K562 (cell line): ENCODE measurements at regions not wholly inside any gene's neighbourhood (a gene's known extent, or its start where the extent isn't known, plus 50 kb on each side); places are given as distances from the start of the nearest gene placed in this dataset.

Experiments used
- ATAC-seq: fragments of 200-7000 bp; cut with Tn5 transposase; 3 replicates; pipeline ENCODE4 v1.9.1; 2020; ENCODE audit warnings: moderate library complexity
- BruUV-seq: library from RNA; stranded (reverse); fragments of 400-500 nt; replicated peaks from 2 replicates; lab custom pipeline; 2021; lab: Mats Ljungman, UMichigan
- CTCF ChIA-PET: fragments of 300-600 bp; formaldehyde crosslinking; extraction: SDS; loops from one replicate; lab custom pipeline; 2021; ENCODE audit warnings: low intra/inter-chr PET ratio; lab: Yijun Ruan, JAX
- POLR2A ChIA-PET: fragments of 300-600, 350-650 bp; sonication (Branson Sonifier 250); formaldehyde crosslinking; extraction: SDS; loops from one replicate; lab custom pipeline; 2021; ENCODE audit warnings: antibody characterized with exemption, inconsistent platforms; lab: Yijun Ruan, JAX
- DNase-seq, 4 experiments: peaks; one replicate each; pipeline versions ENCODE4 v3.0.0 to v3.0.0-alpha.2; 2011 to 2018; ENCODE audit warnings: low spot score in 3 of 4, mixed read lengths in 3 of 4; ENCODE audit errors: extremely low read depth in 1 of 4
- FAIRE-seq: peaks from 2 replicates; lab custom pipeline; 2011; peaks lifted over from hg19 to GRCh38; lab: Jason Lieb, UNC
- H2AFZ ChIP-seq: 2 replicates; pipeline ENCODE4 v1.6.0; 2011; ENCODE audit warnings: low read depth, low read length, control low read depth, inconsistent platforms
- H3K27ac ChIP-seq: fragments of 200-600 bp; 3 replicates; pipeline ENCODE4 v1.8.0; 2011; ENCODE audit warnings: low read depth, mild to moderate bottlenecking, control low read depth, inconsistent platforms, low read length, moderate library complexity, mixed read lengths; ENCODE audit errors: extremely low read depth
- H3K27me3 ChIP-seq, 2 experiments: fragments of 300-600 bp in 1 of 2; 2 replicates in 1 of 2; 3 replicates in 1 of 2; pipeline versions ENCODE4 v1.6.0 to v1.8.0; 2011; ENCODE audit warnings: inconsistent platforms in 2 of 2, low read length in 2 of 2, mild to moderate bottlenecking in 1 of 2, mixed read lengths in 1 of 2, moderate library complexity in 1 of 2; ENCODE audit not compliant: control insufficient read depth in 2 of 2, insufficient read depth in 2 of 2
- H3K36me3 ChIP-seq: fragments of 300-600 bp; 3 replicates; pipeline ENCODE4 v1.8.0; 2011; ENCODE audit warnings: mild to moderate bottlenecking, low read length, inconsistent platforms; ENCODE audit not compliant: control insufficient read depth, insufficient read depth
- H3K4me1 ChIP-seq, 2 experiments: fragments of 200-600 bp in 1 of 2; replicated peaks in 1 of 2; 2 replicates in 1 of 2; 3 replicates in 1 of 2; pipeline versions ENCODE4 v1.5.1 to v1.8.0; 2011; ENCODE audit warnings: inconsistent platforms in 2 of 2, low read length in 2 of 2, mild to moderate bottlenecking in 1 of 2, mixed read lengths in 1 of 2, moderate library complexity in 1 of 2; ENCODE audit not compliant: control insufficient read depth in 2 of 2, insufficient read depth in 2 of 2
- H3K4me2 ChIP-seq: 2 replicates; pipeline ENCODE4 v1.6.1; 2011; ENCODE audit warnings: low read length, control low read depth, inconsistent platforms, mixed read lengths; ENCODE audit not compliant: insufficient read depth
- H3K4me3 ChIP-seq: fragments of 200-600 bp; sonication (generic), shearing (Covaris generic); 2 replicates; pipeline ENCODE4 v1.5.1; 2016; ENCODE audit warnings: control low read depth, inconsistent platforms
- H3K79me2 ChIP-seq: fragments of 200-600 bp; 3 replicates; pipeline ENCODE4 v1.8.0; 2011; ENCODE audit warnings: low read length, inconsistent platforms; ENCODE audit not compliant: control insufficient read depth, insufficient read depth
- H3K9ac ChIP-seq, 2 experiments: 2 replicates each; pipeline versions ENCODE4 v1.6.0 to v1.6.1; 2011; ENCODE audit warnings: low read depth in 2 of 2, low read length in 2 of 2, control low read depth in 1 of 2, inconsistent platforms in 1 of 2, mild to moderate bottlenecking in 1 of 2, mixed read lengths in 1 of 2; ENCODE audit not compliant: insufficient read depth in 1 of 2
- H3K9me1 ChIP-seq: one replicate; pipeline ENCODE4 v1.6.0; 2011; ENCODE audit warnings: inconsistent platforms, mild to moderate bottlenecking, low read length, moderate library complexity; ENCODE audit not compliant: control insufficient read depth, insufficient read depth
- H3K9me3 ChIP-seq: replicated peaks from 2 replicates; pipeline ENCODE4 v1.5.1; 2011; ENCODE audit warnings: low read depth, low read length, inconsistent platforms; ENCODE audit not compliant: control insufficient read depth, insufficient read depth
- H4K20me1 ChIP-seq: replicated peaks from 2 replicates; pipeline ENCODE4 v1.6.1; 2011; ENCODE audit warnings: low read length, inconsistent platforms, mixed read lengths; ENCODE audit not compliant: control insufficient read depth, insufficient read depth
- CCAR2 ChIP-seq: fragments of 200-400 bp; formaldehyde crosslinking; IDR thresholded peaks from 2 replicates; pipeline ENCODE4 v1.6.1; 2017; ENCODE audit warnings: mild to moderate bottlenecking, low read depth, low read length
- FOXK1 ChIP-seq: sonication (generic); formaldehyde crosslinking; IDR thresholded peaks from 2 replicates; pipeline ENCODE4 v1.8.0; 2022; ENCODE audit warnings: missing genetic modification reagents, mild to moderate bottlenecking, borderline replicate concordance
- HDAC8 ChIP-seq: fragments of 450-650 bp; IDR thresholded peaks from 2 replicates; pipeline ENCODE4 v1.6.1; 2016; ENCODE audit warnings: mild to moderate bottlenecking, missing genetic modification characterization, moderate library complexity, missing compliant biosample characterization
- MTA2 ChIP-seq: fragments of 450-650 bp; IDR thresholded peaks from 2 replicates; pipeline ENCODE4 v1.6.1; 2016; ENCODE audit warnings: low read depth
- NFXL1 ChIP-seq: fragments of 450-650 bp; formaldehyde crosslinking; IDR thresholded peaks from 2 replicates; pipeline ENCODE4 v1.4.0; 2021; ENCODE audit warnings: mild to moderate bottlenecking
- NRF1 ChIP-seq, 2 experiments: fragments of 450-650 bp; IDR thresholded peaks in 1 of 2; conservative IDR thresholded peaks in 1 of 2; 2 replicates each; pipeline ENCODE4 v1.6.1; 2014; ENCODE audit warnings: mild to moderate bottlenecking in 2 of 2
- POLR2AphosphoS5 ChIP-seq: IDR thresholded peaks from 2 replicates; pipeline ENCODE4 v1.6.1; 2011; ENCODE audit warnings: mild to moderate bottlenecking, low read depth, low read length, moderate library complexity; ENCODE audit not compliant: control insufficient read depth, insufficient read depth
- SNIP1 ChIP-seq: fragments of 450-650 bp; IDR thresholded peaks from 2 replicates; pipeline ENCODE4 v1.7.1; 2017; ENCODE audit warnings: low read depth, mild to moderate bottlenecking
- TEAD4 ChIP-seq, 2 experiments: sonication (generic) in 1 of 2; formaldehyde crosslinking in 1 of 2; IDR thresholded peaks; 2 replicates each; pipeline versions ENCODE4 v1.6.1 to v1.8.0; 2012 to 2022; ENCODE audit warnings: borderline replicate concordance in 1 of 2, inconsistent platforms in 1 of 2, low read length in 1 of 2, mild to moderate bottlenecking in 1 of 2, missing genetic modification reagents in 1 of 2
- ZNF785 ChIP-seq: fragments of 250-450 bp; sonication (Bioruptor Pico); IDR thresholded peaks from 2 replicates; pipeline ENCODE4 v1.4.0; 2020; ENCODE audit warnings: mild to moderate bottlenecking
- ZSCAN32 ChIP-seq: fragments of 450-650 bp; formaldehyde crosslinking; IDR thresholded peaks from 2 replicates; pipeline ENCODE4 v1.4.0; 2020; ENCODE audit warnings: mild to moderate bottlenecking, moderate library complexity
- WGBS: fragments of 100-300 bp; shearing (Covaris generic); methylation state at CpG from one replicate; pipeline ENCODE4 v1.1.6; 2016; ENCODE audit warnings: low coverage, mixed read lengths; ENCODE audit not compliant: insufficient coverage; ENCODE audit errors: missing lambda C conversion rate; 5-methylcytosine and 5-hydroxymethylcytosine counted together
- in situ Hi-C: fragments of 300-500 bp; cut with MboI; formaldehyde crosslinking; loops from 4 replicates; pipeline ENCODE4 v1.15.0; 2018; ENCODE audit warnings: inconsistent platforms, mixed read lengths
- intact Hi-C: fragments of 100-400 bp; cut with micrococcal nuclease; formaldehyde crosslinking; loops from 2 replicates; pipeline ENCODE4 v1.14.2; 2022
- TF ChIP-seq, protein P1 (sequence below), 2 experiments: fragments of 450-650 bp; conservative IDR thresholded peaks; 2 replicates each; pipeline ENCODE4 v1.6.1; 2017; ENCODE audit warnings: mild to moderate bottlenecking in 2 of 2, moderate library complexity in 2 of 2
- TF ChIP-seq, protein P2 (sequence below): fragments of 250-450 bp; sonication (Bioruptor Pico); IDR thresholded peaks from 2 replicates; pipeline ENCODE4 v1.5.0; 2020; ENCODE audit warnings: mild to moderate bottlenecking, borderline replicate concordance
- TF ChIP-seq, protein P3 (sequence below): fragments of 450-650 bp; IDR thresholded peaks from 2 replicates; pipeline ENCODE4 v1.6.1; 2016; ENCODE audit warnings: low read depth, mild to moderate bottlenecking, moderate library complexity
- TF ChIP-seq, protein P4 (sequence below): fragments of 250-450 bp; sonication (Bioruptor Pico); IDR thresholded peaks from 2 replicates; pipeline ENCODE4 v1.5.1; 2021; ENCODE audit warnings: mild to moderate bottlenecking

DNA sequence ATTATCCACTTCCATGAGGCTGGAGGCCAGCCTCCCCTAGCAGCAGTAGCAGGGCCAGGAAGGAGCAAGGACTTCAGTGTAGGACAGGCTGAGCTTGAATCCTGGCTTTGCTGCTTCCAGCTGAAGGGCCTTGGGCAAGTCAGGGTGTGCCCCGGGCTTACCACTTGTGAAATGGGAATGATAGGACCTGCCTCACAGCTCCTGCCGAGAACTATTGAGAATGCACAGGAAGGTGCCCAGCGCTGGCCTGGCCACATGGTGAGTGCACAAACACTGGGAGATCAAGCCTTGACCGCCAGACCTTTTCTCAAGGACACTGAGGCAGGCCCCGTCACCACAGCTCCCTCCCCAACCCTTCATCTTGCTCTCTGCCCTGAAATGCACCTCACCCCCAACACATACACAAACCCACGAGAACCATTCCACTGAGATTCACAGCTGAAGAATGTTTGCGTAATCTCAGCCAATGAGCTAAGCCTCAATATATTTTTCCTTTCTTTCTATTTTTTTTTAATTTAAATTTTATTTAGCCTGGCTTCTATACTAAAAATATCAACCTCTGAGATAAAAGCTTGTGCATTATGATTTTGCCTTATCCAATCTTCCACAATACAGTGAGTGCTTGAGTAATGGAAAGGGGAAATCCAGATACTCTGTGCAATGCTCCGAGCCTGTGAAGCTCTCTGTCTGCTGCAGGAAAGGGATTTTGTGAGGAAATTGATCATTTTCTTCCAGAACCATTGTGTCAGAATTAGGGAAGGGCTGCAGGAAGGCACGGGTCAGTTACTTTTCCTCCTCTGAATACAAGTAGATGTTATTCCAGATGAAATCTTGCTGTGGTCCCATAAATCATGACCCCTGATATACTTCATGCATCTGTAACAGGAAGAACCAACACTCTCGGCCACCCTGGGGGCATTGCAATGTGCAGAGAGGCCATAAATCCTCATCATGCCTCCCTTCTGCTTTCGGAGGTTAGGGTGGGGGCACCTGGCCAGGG is 193.9 kb downstream of the TLE3 start:
- POLR2A ChIA-PET: no interaction called here
- no peaks in the 10 kb centered on the region for H3K4me1 ChIP-seq
- TF ChIP-seq, protein P1, sequence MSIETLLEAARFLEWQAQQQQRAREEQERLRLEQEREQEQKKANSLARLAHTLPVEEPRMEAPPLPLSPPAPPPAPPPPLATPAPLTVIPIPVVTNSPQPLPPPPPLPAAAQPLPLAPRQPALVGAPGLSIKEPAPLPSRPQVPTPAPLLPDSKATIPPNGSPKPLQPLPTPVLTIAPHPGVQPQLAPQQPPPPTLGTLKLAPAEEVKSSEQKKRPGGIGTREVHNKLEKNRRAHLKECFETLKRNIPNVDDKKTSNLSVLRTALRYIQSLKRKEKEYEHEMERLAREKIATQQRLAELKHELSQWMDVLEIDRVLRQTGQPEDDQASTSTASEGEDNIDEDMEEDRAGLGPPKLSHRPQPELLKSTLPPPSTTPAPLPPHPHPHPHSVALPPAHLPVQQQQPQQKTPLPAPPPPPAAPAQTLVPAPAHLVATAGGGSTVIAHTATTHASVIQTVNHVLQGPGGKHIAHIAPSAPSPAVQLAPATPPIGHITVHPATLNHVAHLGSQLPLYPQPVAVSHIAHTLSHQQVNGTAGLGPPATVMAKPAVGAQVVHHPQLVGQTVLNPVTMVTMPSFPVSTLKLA (conservative IDR thresholded peaks at IDR 0.05): no peak
- TF ChIP-seq FOXK1: no peak
- TF ChIP-seq MTA2: no peak
- TF ChIP-seq ZSCAN32: no peak
- no peak for TF ChIP-seq SNIP1
- TF ChIP-seq POLR2AphosphoS5: no peak
- TF ChIP-seq, protein P2, sequence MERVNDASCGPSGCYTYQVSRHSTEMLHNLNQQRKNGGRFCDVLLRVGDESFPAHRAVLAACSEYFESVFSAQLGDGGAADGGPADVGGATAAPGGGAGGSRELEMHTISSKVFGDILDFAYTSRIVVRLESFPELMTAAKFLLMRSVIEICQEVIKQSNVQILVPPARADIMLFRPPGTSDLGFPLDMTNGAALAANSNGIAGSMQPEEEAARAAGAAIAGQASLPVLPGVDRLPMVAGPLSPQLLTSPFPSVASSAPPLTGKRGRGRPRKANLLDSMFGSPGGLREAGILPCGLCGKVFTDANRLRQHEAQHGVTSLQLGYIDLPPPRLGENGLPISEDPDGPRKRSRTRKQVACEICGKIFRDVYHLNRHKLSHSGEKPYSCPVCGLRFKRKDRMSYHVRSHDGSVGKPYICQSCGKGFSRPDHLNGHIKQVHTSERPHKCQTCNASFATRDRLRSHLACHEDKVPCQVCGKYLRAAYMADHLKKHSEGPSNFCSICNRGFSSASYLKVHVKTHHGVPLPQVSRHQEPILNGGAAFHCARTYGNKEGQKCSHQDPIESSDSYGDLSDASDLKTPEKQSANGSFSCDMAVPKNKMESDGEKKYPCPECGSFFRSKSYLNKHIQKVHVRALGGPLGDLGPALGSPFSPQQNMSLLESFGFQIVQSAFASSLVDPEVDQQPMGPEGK (CRISPR knock-in tag): no peak
- no peak for TF ChIP-seq NFXL1 (CRISPR knock-in tag)
- TF ChIP-seq CCAR2: no peak
- TF ChIP-seq, protein P3, sequence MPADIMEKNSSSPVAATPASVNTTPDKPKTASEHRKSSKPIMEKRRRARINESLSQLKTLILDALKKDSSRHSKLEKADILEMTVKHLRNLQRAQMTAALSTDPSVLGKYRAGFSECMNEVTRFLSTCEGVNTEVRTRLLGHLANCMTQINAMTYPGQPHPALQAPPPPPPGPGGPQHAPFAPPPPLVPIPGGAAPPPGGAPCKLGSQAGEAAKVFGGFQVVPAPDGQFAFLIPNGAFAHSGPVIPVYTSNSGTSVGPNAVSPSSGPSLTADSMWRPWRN: no peak
- no peak for TF ChIP-seq ZNF785
- no peak for TF ChIP-seq TEAD4 (IDR thresholded peaks at IDR 0.05; ENCODE audit: low read length)
- no peak for TF ChIP-seq TEAD4 (CRISPR knock-in tag; IDR thresholded peaks at IDR 0.05; ENCODE audit: borderline replicate concordance)
- TF ChIP-seq, protein P4, sequence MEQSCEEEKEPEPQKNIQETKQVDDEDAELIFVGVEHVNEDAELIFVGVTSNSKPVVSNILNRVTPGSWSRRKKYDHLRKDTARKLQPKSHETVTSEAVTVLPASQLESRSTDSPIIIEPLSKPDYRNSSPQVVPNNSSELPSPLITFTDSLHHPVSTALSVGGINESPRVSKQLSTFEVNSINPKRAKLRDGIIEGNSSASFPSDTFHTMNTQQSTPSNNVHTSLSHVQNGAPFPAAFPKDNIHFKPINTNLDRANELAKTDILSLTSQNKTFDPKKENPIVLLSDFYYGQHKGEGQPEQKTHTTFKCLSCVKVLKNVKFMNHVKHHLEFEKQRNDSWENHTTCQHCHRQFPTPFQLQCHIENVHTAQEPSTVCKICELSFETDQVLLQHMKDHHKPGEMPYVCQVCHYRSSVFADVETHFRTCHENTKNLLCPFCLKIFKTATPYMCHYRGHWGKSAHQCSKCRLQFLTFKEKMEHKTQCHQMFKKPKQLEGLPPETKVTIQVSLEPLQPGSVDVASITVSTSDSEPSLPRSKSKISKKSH: no peak
- no peak for TF ChIP-seq HDAC8 (tag)
- TF ChIP-seq NRF1 (conservative IDR thresholded peaks at IDR 0.05 in 1 of 2, IDR thresholded peaks at IDR 0.05 in 1 of 2): no peak

More for the DNA sequence above, 193.9 kb downstream of the TLE3 start:
- Histone ChIP-seq H3K27me3 (no peaks in the 10 kb centered on the region; a peak in 2 of 5 replicates), H3K4me3 (no peak overlapping the region), H4K20me1 (no peaks in the 10 kb centered on the region), H3K9ac (no peak overlapping the region), H3K9me1 (no peaks in the 10 kb centered on the region), H3K9me3 (no peaks in the 10 kb centered on the region), H3K4me2 (no peak overlapping the region), H2AFZ (no peak overlapping the region), H3K27ac (no peak overlapping the region), H3K36me3 (no peaks in the 10 kb centered on the region), H3K79me2 (no peaks in the 10 kb centered on the region)
- in situ Hi-C loops (no loop called here), intact Hi-C loops (no loop called here)
- ATAC-seq (no peak), FAIRE-seq (no peak), DNase-seq (no peak)
- BruUV-seq: no TSS peak
- CTCF ChIA-PET: no interaction called here
- WGBS: 2% methylated on average over 11 of the region's 11 CpGs
